ENCODE measurements at regions not wholly inside any gene's neighbourhood (a gene's known extent, or its start where the extent isn't known, plus 50 kb on each side); places are given as distances from the start of the nearest gene placed in this dataset.
"Not testable (repeated sequence)": the region's sequence is repeated elsewhere in the genome, so short reads cannot be mapped to it uniquely, and the experiment has no call there.

GRCh38 chr9:108049671-108050494, 560.3 kb upstream of the KLF4 start:
- DNase-seq: no peak

GRCh38 chr9:108049026-108049607, 559.5 kb upstream of the KLF4 start:
- no peak for DNase-seq

- DNase-seq: no peak
These were observed 558.9 kb upstream of the KLF4 start for GRCh38 chr9:108048406-108049025.

- not testable (repeated sequence) for DNase-seq
These were observed 558.2 kb upstream of the KLF4 start for GRCh38 chr9:108047777-108048176.

GRCh38 chr9:108047264-108047663, 557.7 kb upstream of the KLF4 start:
- DNase-seq: no peak

- no peak for DNase-seq
These were observed 556.3 kb upstream of the KLF4 start for GRCh38 chr9:108045851-108046250.

- no peak for DNase-seq
These were observed 554.0 kb upstream of the KLF4 start for GRCh38 chr9:108043585-108043984.

- DNase-seq: no peak
These were observed 552.0 kb upstream of the KLF4 start for GRCh38 chr9:108041551-108041950.

GRCh38 chr9:108040783-108041182, 551.2 kb upstream of the KLF4 start:
- DNase-seq: no peak

- no peak for DNase-seq
These were observed 549.9 kb upstream of the KLF4 start for GRCh38 chr9:108039493-108039892.

GRCh38 chr9:108039012-108039411, 549.4 kb upstream of the KLF4 start:
- DNase-seq: no peak

GRCh38 chr9:108035487-108035886, 545.9 kb upstream of the KLF4 start:
- no peak for DNase-seq

GRCh38 chr9:108033976-108034964, 544.7 kb upstream of the KLF4 start:
- DNase-seq: no peak

GRCh38 chr9:108032079-108032478, 542.5 kb upstream of the KLF4 start:
- DNase-seq: not testable (repeated sequence)

GRCh38 chr9:108031221-108031620, 541.7 kb upstream of the KLF4 start:
- not testable (repeated sequence) for DNase-seq

GRCh38 chr9:108026718-108027117, 537.1 kb upstream of the KLF4 start:
- DNase-seq: not testable (repeated sequence)

- DNase-seq: no peak
These were observed 535.0 kb upstream of the KLF4 start for GRCh38 chr9:108024604-108025003.

- DNase-seq: no peak
These were observed 532.8 kb upstream of the KLF4 start for GRCh38 chr9:108022246-108022935.

- DNase-seq: no peak
These were observed 531.6 kb upstream of the KLF4 start for GRCh38 chr9:108021096-108021710.

GRCh38 chr9:108019821-108020220, 530.3 kb upstream of the KLF4 start:
- DNase-seq: no peak

- DNase-seq: no peak
These were observed 528.1 kb upstream of the KLF4 start for GRCh38 chr9:108017671-108018070.

GRCh38 chr9:108016446-108016845, 526.9 kb upstream of the KLF4 start:
- no peak for DNase-seq
